Naive thymus-derived CD4-positive, alpha-beta T cell (primary cell): ENCODE measurements at regions not wholly inside any gene's neighbourhood (a gene's known extent, or its start where the extent isn't known, plus 50 kb on each side); places are given as distances from the start of the nearest gene placed in this dataset.
"Not testable (repeated sequence)": the region's sequence is repeated elsewhere in the genome, so short reads cannot be mapped to it uniquely, and the experiment has no call there.

ENCODE experiments used
- ATAC-seq: fragments of 150-1000 bp; cut with Tn5 transposase; 2 replicates; pipeline ENCODE4 v1.10.0; 2021; ENCODE audit warnings: mild to moderate bottlenecking, moderate library complexity
- CTCF ChIA-PET: fragments of 350-600 bp; sonication (Branson Sonifier 250); formaldehyde crosslinking; loops from one replicate; lab custom pipeline; 2021; ENCODE audit warnings: antibody characterized with exemption; lab: Charles Lee
- POLR2A ChIA-PET: fragments of 350-600 bp; sonication (Branson Sonifier 250); formaldehyde crosslinking; loops from one replicate; lab custom pipeline; 2021; ENCODE audit warnings: antibody characterized with exemption, inconsistent platforms; lab: Charles Lee
- DNase-seq, 9 donors: peaks; one replicate each; pipeline versions ENCODE4 v3.0.0 to v3.0.0-alpha.2; 2020 to 2022; ENCODE audit warnings: mixed read lengths in 1 of 9
- H3K27ac ChIP-seq: one replicate; pipeline ENCODE4 v1.7.0; 2013; ENCODE audit warnings: mild to moderate bottlenecking, low read depth, low read length, moderate library complexity
- H3K27me3 ChIP-seq, 2 donors: one replicate each; pipeline ENCODE4 v1.7.0; 2013; ENCODE audit warnings: low read length in 2 of 2, mild to moderate bottlenecking in 2 of 2, moderate library complexity in 2 of 2; ENCODE audit not compliant: control insufficient read depth in 2 of 2, insufficient read depth in 2 of 2
- H3K36me3 ChIP-seq, 3 experiments: 1 replicate in 2 of 3; 2 replicates in 1 of 3; pipeline ENCODE4 v1.7.0; 2013; ENCODE audit warnings: low read length in 3 of 3, mild to moderate bottlenecking in 3 of 3, moderate library complexity in 1 of 3; ENCODE audit not compliant: insufficient read depth in 3 of 3, control insufficient read depth in 2 of 3
- H3K4me1 ChIP-seq, 2 donors: one replicate each; pipeline ENCODE4 v1.7.0; 2013; ENCODE audit warnings: low read length in 2 of 2, mild to moderate bottlenecking in 2 of 2, moderate library complexity in 1 of 2; ENCODE audit not compliant: control insufficient read depth in 2 of 2, insufficient read depth in 2 of 2
- H3K4me3 ChIP-seq: 2 replicates; pipeline ENCODE4 v1.7.0; 2013; ENCODE audit warnings: mild to moderate bottlenecking, low read length
- H3K9me3 ChIP-seq, 3 experiments: 1 replicate in 2 of 3; 2 replicates in 1 of 3; pipeline ENCODE4 v1.7.0; 2013; ENCODE audit warnings: low read length in 3 of 3; ENCODE audit not compliant: control insufficient read depth in 2 of 3
- H3K27ac Mint-ChIP-seq, 9 donors: one replicate each; pipeline ENCODE4 v1.8.0; 2020 to 2022; ENCODE audit warnings: mixed read lengths in 9 of 9, mild to moderate bottlenecking in 8 of 9, moderate library complexity in 5 of 9, inconsistent platforms in 2 of 9
- H3K27me3 Mint-ChIP-seq, 5 donors: one replicate each; pipeline ENCODE4 v1.8.0; 2021 to 2022; ENCODE audit warnings: mixed read lengths in 5 of 5, mild to moderate bottlenecking in 1 of 5
- H3K36me3 Mint-ChIP-seq, 5 donors: one replicate each; pipeline ENCODE4 v1.8.0; 2020 to 2022; ENCODE audit warnings: mixed read lengths in 5 of 5, mild to moderate bottlenecking in 3 of 5, inconsistent platforms in 1 of 5
- H3K4me1 Mint-ChIP-seq, 7 donors: one replicate each; pipeline ENCODE4 v1.8.0; 2020 to 2022; ENCODE audit warnings: mixed read lengths in 7 of 7, mild to moderate bottlenecking in 3 of 7, inconsistent platforms in 1 of 7
- H3K4me3 Mint-ChIP-seq, 10 donors: one replicate each; pipeline ENCODE4 v1.8.0; 2020 to 2022; ENCODE audit warnings: mild to moderate bottlenecking in 10 of 10, mixed read lengths in 10 of 10, moderate library complexity in 6 of 10, inconsistent platforms in 2 of 10
- H3K9me3 Mint-ChIP-seq, 11 donors: one replicate each; pipeline ENCODE4 v1.8.0; 2020 to 2022; ENCODE audit warnings: mixed read lengths in 11 of 11, mild to moderate bottlenecking in 4 of 11, inconsistent platforms in 1 of 11, moderate library complexity in 1 of 11
- intact Hi-C, 2 donors: fragments of 100-400 bp; cut with micrococcal nuclease; formaldehyde crosslinking; loops; one replicate each; pipeline ENCODE4 v1.15.1; 2023

DNA sequence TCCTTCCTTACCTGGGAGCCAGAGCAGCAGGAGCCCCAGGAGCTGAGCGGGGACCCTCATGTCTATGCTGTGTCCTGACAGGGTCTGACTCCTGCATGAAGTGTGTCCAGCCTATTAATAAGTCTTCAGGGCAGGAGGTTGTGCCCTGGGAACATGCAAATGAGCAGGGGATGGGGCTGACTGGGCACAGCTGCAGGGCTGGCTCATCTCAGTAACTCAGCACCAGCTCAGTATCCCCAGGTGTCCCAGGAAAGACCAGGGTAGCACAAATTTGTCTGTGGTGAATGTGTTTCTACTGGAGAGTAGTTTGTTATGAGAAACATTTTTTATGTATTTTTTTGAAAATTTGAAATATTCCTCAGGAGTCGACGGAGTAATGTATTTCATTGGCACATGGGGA lies 301.3 kb downstream of the RPIA start:
- H3K4me3 ChIP-seq, CTCF ChIA-PET, ATAC-seq, H3K9me3 Mint-ChIP-seq, H3K27ac Mint-ChIP-seq, H3K4me1 ChIP-seq, DNase-seq, H3K4me1 Mint-ChIP-seq, H3K9me3 ChIP-seq, H3K27ac ChIP-seq, H3K27me3 ChIP-seq, POLR2A ChIA-PET, H3K4me3 Mint-ChIP-seq, intact Hi-C loops, H3K36me3 ChIP-seq, H3K36me3 Mint-ChIP-seq: not testable (repeated sequence)
- peaks cover 0 to 30% (median 5%) of the 10 kb centered on the region in 5 donors for H3K27me3 Mint-ChIP-seq

DNA sequence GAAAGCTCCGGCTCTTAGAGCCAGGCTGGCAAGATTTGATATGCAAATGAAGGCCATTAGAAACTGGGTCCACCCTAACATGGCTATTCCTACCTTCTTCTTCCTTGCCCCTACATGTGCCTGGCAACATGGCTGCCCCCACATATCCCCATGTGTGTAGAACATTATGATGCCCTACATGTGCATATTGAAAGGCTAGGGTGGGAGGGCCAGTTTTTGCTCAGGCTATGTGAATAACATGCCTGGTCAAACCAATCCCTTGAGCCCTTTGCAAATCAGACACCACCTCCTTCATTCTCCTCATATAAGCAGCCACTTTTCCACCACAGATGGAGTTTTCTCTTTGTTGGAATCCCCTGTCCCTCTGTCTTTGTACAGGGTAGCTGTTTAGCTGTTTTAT lies 303.4 kb downstream of the RPIA start:
- H3K36me3 Mint-ChIP-seq, H3K27me3 ChIP-seq, H3K27ac Mint-ChIP-seq, H3K9me3 ChIP-seq, H3K9me3 Mint-ChIP-seq, CTCF ChIA-PET, H3K4me1 Mint-ChIP-seq, DNase-seq, H3K4me1 ChIP-seq, H3K4me3 Mint-ChIP-seq, ATAC-seq, H3K4me3 ChIP-seq, intact Hi-C loops, H3K27ac ChIP-seq, H3K36me3 ChIP-seq, POLR2A ChIA-PET: not testable (repeated sequence)
- H3K27me3 Mint-ChIP-seq = peaks cover 0 to 36% (median 9%) of the 10 kb centered on the region in 5 donors

DNA sequence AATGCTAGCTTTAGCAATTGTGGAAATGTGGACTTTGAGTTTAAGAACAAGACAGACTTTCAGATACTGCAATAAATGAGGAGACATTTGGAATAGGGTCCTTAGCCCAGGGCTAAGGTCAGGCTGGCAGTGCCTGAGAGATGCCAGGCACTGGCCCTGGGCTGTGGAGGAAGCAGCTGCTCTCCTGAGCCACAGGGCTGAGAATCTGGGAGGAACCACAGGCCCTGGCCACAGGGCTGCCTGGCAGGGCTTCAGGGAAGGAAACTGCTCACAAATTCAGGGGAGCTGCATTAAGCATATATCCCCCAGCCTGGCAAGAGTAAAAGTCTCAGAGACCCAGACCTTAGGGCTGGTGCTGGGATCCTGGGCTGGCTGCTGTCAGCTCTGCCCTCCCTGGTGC lies 305.1 kb downstream of the RPIA start:
- H3K27ac ChIP-seq, H3K4me3 Mint-ChIP-seq, H3K27me3 ChIP-seq, H3K4me1 Mint-ChIP-seq, DNase-seq, H3K9me3 Mint-ChIP-seq, CTCF ChIA-PET, H3K27ac Mint-ChIP-seq, H3K9me3 ChIP-seq, ATAC-seq, H3K36me3 Mint-ChIP-seq, intact Hi-C loops, POLR2A ChIA-PET, H3K4me3 ChIP-seq, H3K4me1 ChIP-seq, H3K36me3 ChIP-seq: not testable (repeated sequence)
- peaks cover 0 to 36% (median 9%) of the 10 kb centered on the region in 5 donors for H3K27me3 Mint-ChIP-seq

DNA sequence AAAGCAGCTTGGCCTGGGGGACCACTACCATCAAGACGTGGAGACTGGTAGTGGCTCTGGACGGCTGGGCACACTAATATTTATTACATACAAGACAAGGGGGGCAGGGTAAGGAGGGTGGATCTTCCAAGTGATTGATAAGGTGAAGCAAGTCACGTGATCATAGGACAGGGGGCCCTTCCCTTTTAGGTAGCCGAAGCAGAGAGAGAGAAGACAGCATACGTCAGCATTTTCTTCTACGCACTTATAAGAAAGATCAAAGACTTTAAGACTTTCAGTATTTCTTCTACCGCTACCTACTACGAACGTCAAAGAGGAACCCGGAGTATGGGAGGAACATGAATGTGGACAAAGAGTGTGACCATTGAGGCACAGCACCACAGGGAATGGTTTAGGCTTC lies 307.9 kb downstream of the RPIA start:
- Mint-ChIP-seq H3K4me3 (no peak overlapping the region), H3K4me1 (no peaks in the 10 kb centered on the region), H3K9me3 (no peaks in the 10 kb centered on the region), H3K27ac (no peak overlapping the region), H3K27me3 (peaks cover 0 to 25% (median 16%) of the 10 kb centered on the region in 5 donors), H3K36me3 (no peaks in the 10 kb centered on the region)
- POLR2A ChIA-PET = no interaction called here
- Histone ChIP-seq H3K4me3 (no peak overlapping the region), H3K9me3 (no peaks in the 10 kb centered on the region), H3K27ac (no peak overlapping the region), H3K27me3 (no peaks in the 10 kb centered on the region), H3K4me1 (no peaks in the 10 kb centered on the region), H3K36me3 (no peaks in the 10 kb centered on the region)
- CTCF ChIA-PET = no interaction called here
- DNase-seq (no peak), ATAC-seq (no peak)
- intact Hi-C loops = no loop called here

DNA sequence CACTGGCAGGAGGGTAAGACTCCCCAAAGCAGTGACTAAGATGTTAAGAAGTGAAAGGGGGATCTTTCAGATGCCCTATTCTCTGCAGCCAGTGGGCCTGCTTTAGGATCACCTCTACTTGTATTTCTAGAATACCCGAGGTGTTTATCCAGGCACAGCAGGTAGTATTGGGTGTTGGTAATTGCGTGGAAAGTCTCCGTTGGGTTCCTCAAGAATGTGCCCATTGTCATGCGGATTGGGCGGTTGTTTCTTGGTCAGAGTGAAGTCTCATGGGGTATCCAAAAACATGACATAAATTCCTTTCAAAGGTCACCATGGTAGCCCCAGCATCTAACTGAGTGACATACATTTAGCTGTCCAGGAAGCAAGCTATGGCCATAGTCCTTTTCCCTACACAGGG lies 308.8 kb downstream of the RPIA start:
- POLR2A ChIA-PET = no interaction called here
- intact Hi-C loops = no loop called here
- ATAC-seq = no peak
- Histone ChIP-seq H3K27me3 (no peaks in the 10 kb centered on the region), H3K9me3 (no peaks in the 10 kb centered on the region), H3K36me3 (no peaks in the 10 kb centered on the region), H3K4me1 (no peaks in the 10 kb centered on the region), H3K4me3 (no peak overlapping the region), H3K27ac (no peak overlapping the region)
- Mint-ChIP-seq H3K27ac (no peak overlapping the region), H3K36me3 (no peaks in the 10 kb centered on the region), H3K4me1 (no peaks in the 10 kb centered on the region), H3K27me3 (peaks cover 0 to 25% (median 19%) of the 10 kb centered on the region in 5 donors), H3K9me3 (no peaks in the 10 kb centered on the region), H3K4me3 (no peak overlapping the region)
- CTCF ChIA-PET = no interaction called here
- no peak for DNase-seq

DNA sequence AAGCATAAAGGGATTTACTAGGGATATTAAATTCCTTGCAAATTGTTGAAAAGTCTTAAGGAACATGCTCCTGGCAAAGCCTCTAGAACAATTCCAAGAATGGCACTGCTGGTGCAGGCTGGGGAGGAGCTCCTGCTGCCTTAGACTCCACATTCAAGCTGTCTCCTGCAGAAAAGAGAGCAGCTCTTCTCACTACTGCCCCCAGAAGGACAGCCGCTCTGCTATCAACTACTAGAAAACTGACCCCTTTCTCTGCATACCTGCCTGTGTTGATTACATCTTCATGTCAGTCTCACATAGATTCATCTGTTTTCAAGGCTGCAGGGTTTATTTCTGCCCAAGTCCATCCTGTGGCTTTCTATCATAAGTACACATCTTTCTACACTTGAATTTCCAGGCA lies 312.8 kb downstream of the RPIA start:
- DNase-seq, H3K9me3 ChIP-seq, H3K36me3 ChIP-seq, ATAC-seq, H3K4me3 Mint-ChIP-seq, H3K27ac Mint-ChIP-seq, POLR2A ChIA-PET, H3K36me3 Mint-ChIP-seq, H3K4me1 Mint-ChIP-seq, CTCF ChIA-PET, H3K27ac ChIP-seq, H3K4me1 ChIP-seq, H3K9me3 Mint-ChIP-seq, H3K4me3 ChIP-seq, intact Hi-C loops, H3K27me3 ChIP-seq: not testable (repeated sequence)
- H3K27me3 Mint-ChIP-seq = peaks cover 0 to 22% (median 7%) of the 10 kb centered on the region in 5 donors

DNA sequence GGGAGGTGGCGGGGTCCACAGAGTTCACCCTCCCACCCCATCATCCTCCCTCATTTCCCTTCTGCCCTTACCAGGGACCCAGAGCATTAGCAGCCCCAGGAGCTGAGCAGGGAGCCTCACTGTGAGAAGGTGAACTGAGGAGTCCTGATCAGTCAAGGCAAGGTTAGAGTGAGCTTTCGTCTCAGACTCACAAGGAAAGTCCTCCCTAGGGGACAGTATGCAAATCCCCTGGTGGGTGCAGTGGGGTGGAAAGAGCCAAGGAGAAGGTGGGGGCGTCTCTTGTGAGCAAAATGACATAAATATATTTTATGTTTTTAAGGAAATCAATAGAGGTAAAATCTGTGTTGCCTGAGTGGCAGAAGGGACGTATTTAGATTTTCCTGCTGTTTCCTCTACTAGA lies 329.1 kb downstream of the RPIA start:
- ATAC-seq, H3K4me3 Mint-ChIP-seq, H3K27ac Mint-ChIP-seq, intact Hi-C loops, H3K27ac ChIP-seq, CTCF ChIA-PET, H3K4me1 Mint-ChIP-seq, H3K36me3 ChIP-seq, H3K27me3 Mint-ChIP-seq, H3K36me3 Mint-ChIP-seq, H3K27me3 ChIP-seq, POLR2A ChIA-PET, H3K9me3 ChIP-seq, DNase-seq, H3K4me1 ChIP-seq, H3K9me3 Mint-ChIP-seq, H3K4me3 ChIP-seq: not testable (repeated sequence)
